ENCODE measurements at regions not wholly inside any gene's neighbourhood (a gene's known extent, or its start where the extent isn't known, plus 50 kb on each side); places are given as distances from the start of the nearest gene placed in this dataset.
A peak's percentile ranks its signal among the peaks of the same experiment; 100 is the strongest.

DNA sequence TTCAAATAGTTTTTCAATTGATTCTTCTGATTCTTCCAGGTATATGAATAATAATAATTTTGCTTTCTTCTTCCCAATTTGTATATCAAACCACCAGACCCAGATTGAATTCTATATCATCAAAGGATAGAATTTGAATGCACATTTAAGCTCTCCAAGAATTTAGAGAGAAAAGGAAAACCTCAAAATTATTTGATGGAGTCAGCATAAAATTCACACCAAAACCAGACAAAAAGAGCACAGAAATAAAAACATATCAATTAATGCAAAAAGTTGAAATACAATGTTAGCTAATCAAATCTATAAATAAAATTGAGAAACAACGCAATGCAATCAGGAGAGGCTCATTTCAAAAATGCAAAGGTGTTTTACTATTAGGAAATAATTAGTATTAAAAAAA is 248.0 kb upstream of the HS6ST1 start (continued):
- TF ChIP-seq NRF1 (IDR thresholded peaks at IDR 0.05; ENCODE audit: low read depth, low read length) (no peak), TCF12 (IDR thresholded peaks at IDR 0.05) (no peak), EP300 (IDR thresholded peaks at IDR 0.05; ENCODE audit: borderline replicate concordance in 1 of 2, low read depth in 1 of 2, low read length in 1 of 2) (no peak)

GRCh38 chr2:128568106-128568505 is 249.4 kb upstream of the HS6ST1 start:
- ChIA-PET POLR2A (no interaction called here), CTCF (no interaction called here)
- TF ChIP-seq TEAD4 (IDR thresholded peaks at IDR 0.05; ENCODE audit: borderline replicate concordance, insufficient read depth) (no peak), RFX5 (IDR thresholded peaks at IDR 0.05; ENCODE audit: low read length) (no peak), RCOR1 (IDR thresholded peaks at IDR 0.05; ENCODE audit: low read length) (no peak), JUND (IDR thresholded peaks at IDR 0.05) (no peak), EZH2phosphoT487 (IDR thresholded peaks at IDR 0.05; ENCODE audit: borderline replicate concordance, low read depth) (no peak)
- TF ChIP-seq, protein P1, sequence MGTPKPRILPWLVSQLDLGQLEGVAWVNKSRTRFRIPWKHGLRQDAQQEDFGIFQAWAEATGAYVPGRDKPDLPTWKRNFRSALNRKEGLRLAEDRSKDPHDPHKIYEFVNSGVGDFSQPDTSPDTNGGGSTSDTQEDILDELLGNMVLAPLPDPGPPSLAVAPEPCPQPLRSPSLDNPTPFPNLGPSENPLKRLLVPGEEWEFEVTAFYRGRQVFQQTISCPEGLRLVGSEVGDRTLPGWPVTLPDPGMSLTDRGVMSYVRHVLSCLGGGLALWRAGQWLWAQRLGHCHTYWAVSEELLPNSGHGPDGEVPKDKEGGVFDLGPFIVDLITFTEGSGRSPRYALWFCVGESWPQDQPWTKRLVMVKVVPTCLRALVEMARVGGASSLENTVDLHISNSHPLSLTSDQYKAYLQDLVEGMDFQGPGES (IDR thresholded peaks at IDR 0.05; ENCODE audit: low read depth, low read length) = no peak
- TF ChIP-seq, protein P2, sequence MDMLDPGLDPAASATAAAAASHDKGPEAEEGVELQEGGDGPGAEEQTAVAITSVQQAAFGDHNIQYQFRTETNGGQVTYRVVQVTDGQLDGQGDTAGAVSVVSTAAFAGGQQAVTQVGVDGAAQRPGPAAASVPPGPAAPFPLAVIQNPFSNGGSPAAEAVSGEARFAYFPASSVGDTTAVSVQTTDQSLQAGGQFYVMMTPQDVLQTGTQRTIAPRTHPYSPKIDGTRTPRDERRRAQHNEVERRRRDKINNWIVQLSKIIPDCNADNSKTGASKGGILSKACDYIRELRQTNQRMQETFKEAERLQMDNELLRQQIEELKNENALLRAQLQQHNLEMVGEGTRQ (IDR thresholded peaks at IDR 0.05; ENCODE audit: borderline replicate concordance, low read depth, low read length) = no peak
- H3F3A ChIP-seq (replicated peaks; ENCODE audit: insufficient read depth) = no peaks in the 10 kb centered on the region
- H2AFZ ChIP-seq (ENCODE audit: low read depth) = no peak overlapping the region
- no peaks in the 10 kb centered on the region for H3K79me2 ChIP-seq (ENCODE audit: insufficient read depth)
- WGBS (ENCODE audit: low lambda C conversion rate) = 34% methylated on average over 5 of the region's 5 CpGs
- H4K20me1 ChIP-seq (ENCODE audit: insufficient read depth) = no peaks in the 10 kb centered on the region
- no peaks in the 10 kb centered on the region for H3K36me3 ChIP-seq (replicated peaks in 1 of 2; ENCODE audit: control insufficient read depth in 1 of 2, insufficient read depth in 2 of 2, low read length in 1 of 2)
- no peak overlapping the region for H3K9ac ChIP-seq
- H3K9me2 ChIP-seq = no peaks in the 10 kb centered on the region
- no peaks in the 10 kb centered on the region for H3K27me3 ChIP-seq (ENCODE audit: insufficient read depth)
- no peak overlapping the region for H3K27ac ChIP-seq (ENCODE audit: low read depth in 2 of 2, low read length in 1 of 2)
- DNase-seq = no peak
- peaks cover 0 to 5% of the 10 kb centered on the region in 2 experiments; a peak in 2 of 4 replicates for H3K4me1 ChIP-seq (ENCODE audit: control insufficient read depth in 1 of 2, insufficient read depth in 2 of 2, low read depth in 1 of 2, low read length in 1 of 2)
- no peaks in the 10 kb centered on the region for H3K9me3 ChIP-seq
- H3K4me2 ChIP-seq = no peak overlapping the region
- no peak overlapping the region for H3K4me3 ChIP-seq (ENCODE audit: low read depth in 2 of 2, low read length in 1 of 2)

- TF ChIP-seq SMC3 (IDR thresholded peaks at IDR 0.05; ENCODE audit: low read depth, low read length) = 0 out of 2 replicates have a peak, but pooled peaks have one; percentile 16
- no peak for TF ChIP-seq MXI1 (IDR thresholded peaks at IDR 0.05; ENCODE audit: low read depth, low read length)
- peak; percentile 54 for TF ChIP-seq RAD21 (IDR thresholded peaks at IDR 0.05; ENCODE audit: low read length)
- Histone ChIP-seq H3K9me3 (no peaks in the 10 kb centered on the region), H3K4me3 (ENCODE audit: low read depth in 2 of 2, low read length in 1 of 2) (no peak overlapping the region), H3K9me2 (no peaks in the 10 kb centered on the region), H3K27ac (ENCODE audit: low read depth in 2 of 2, low read length in 1 of 2) (no peak overlapping the region), H3K27me3 (ENCODE audit: insufficient read depth) (no peaks in the 10 kb centered on the region), H3K4me1 (ENCODE audit: control insufficient read depth in 1 of 2, insufficient read depth in 2 of 2, low read depth in 1 of 2, low read length in 1 of 2) (peaks cover 0 to 6% of the 10 kb centered on the region in 2 experiments; a peak in 1 of 4 replicates), H3K4me2 (no peak overlapping the region), H3K79me2 (ENCODE audit: insufficient read depth) (no peaks in the 10 kb centered on the region), H3K36me3 (replicated peaks in 1 of 2; ENCODE audit: control insufficient read depth in 1 of 2, insufficient read depth in 2 of 2, low read length in 1 of 2) (no peaks in the 10 kb centered on the region), H4K20me1 (ENCODE audit: insufficient read depth) (no peaks in the 10 kb centered on the region), H3K9ac (no peak overlapping the region), H3F3A (replicated peaks; ENCODE audit: insufficient read depth) (no peaks in the 10 kb centered on the region), H2AFZ (ENCODE audit: low read depth) (no peak overlapping the region)
- DNase-seq = no peak
- WGBS (ENCODE audit: low lambda C conversion rate) = 51% methylated on average over 7 of the region's 7 CpGs
- ChIA-PET CTCF (interaction anchor here (0.8 to 2.4 kb wide), 7 partner anchors 121 to 509 kb away, joined by 3 to 6 read pairs (median 3); no protein-coding TSS in a partner anchor), POLR2A (interaction anchor here (0.7 kb wide), 1 partner anchor 194 kb away, joined by 3 read pairs; no protein-coding TSS in a partner anchor)
Measured at GRCh38 chr2:128573116-128573515, 254.4 kb upstream of the HS6ST1 start.

Measured in SK-N-SH (cell line).